Fibroblast of lung (primary cell): ENCODE measurements at regions not wholly inside any gene's neighbourhood (a gene's known extent, or its start where the extent isn't known, plus 50 kb on each side); places are given as distances from the start of the nearest gene placed in this dataset.
"Not testable (repeated sequence)": the region's sequence is repeated elsewhere in the genome, so short reads cannot be mapped to it uniquely, and the experiment has no call there.

Experiments used
- DNase-seq, 2 donors: peaks; one replicate each; pipeline versions ENCODE4 v3.0.0 to v3.0.0-alpha.2; 2010; ENCODE audit warnings: low read depth in 2 of 2
- H2AFZ ChIP-seq: 2 replicates; pipeline ENCODE4 v1.5.1; 2012; ENCODE audit warnings: low read length, control low read depth, inconsistent platforms
- H3K27ac ChIP-seq: 2 replicates; pipeline ENCODE4 v1.5.1; 2011; ENCODE audit warnings: low read length, control low read depth; ENCODE audit not compliant: insufficient read depth
- H3K27me3 ChIP-seq: 2 replicates; pipeline ENCODE4 v1.5.1; 2011; ENCODE audit warnings: mild to moderate bottlenecking, low read length; ENCODE audit not compliant: control insufficient read depth, insufficient read depth
- H3K36me3 ChIP-seq: 2 replicates; pipeline ENCODE4 v1.5.1; 2011; ENCODE audit warnings: low read length; ENCODE audit not compliant: control insufficient read depth, insufficient read depth
- H3K4me1 ChIP-seq: 2 replicates; pipeline ENCODE4 v1.5.1; 2011; ENCODE audit warnings: low read length; ENCODE audit not compliant: control insufficient read depth, insufficient read depth; ENCODE audit errors: extremely low read depth
- H3K4me2 ChIP-seq: 2 replicates; pipeline ENCODE4 v1.5.1; 2011; ENCODE audit warnings: low read length, control low read depth; ENCODE audit not compliant: insufficient read depth; ENCODE audit errors: extremely low read depth
- H3K4me3 ChIP-seq, 4 experiments: fragments of 200-600 bp in 1 of 4; sonication (generic) in 1 of 4; replicated peaks in 1 of 4; 2 replicates each; pipeline ENCODE4 v1.5.1; 2011 to 2016; ENCODE audit warnings: low read length in 4 of 4, low read depth in 3 of 4, mild to moderate bottlenecking in 3 of 4, control low read depth in 2 of 4, inconsistent platforms in 1 of 4, mixed read lengths in 1 of 4; ENCODE audit not compliant: insufficient read depth in 1 of 4; ENCODE audit errors: control extremely low read depth in 1 of 4
- H3K79me2 ChIP-seq: 2 replicates; pipeline ENCODE4 v1.5.1; 2012; ENCODE audit warnings: mild to moderate bottlenecking, low read length, inconsistent platforms; ENCODE audit not compliant: control insufficient read depth, insufficient read depth
- H3K9ac ChIP-seq: 2 replicates; pipeline ENCODE4 v1.5.1; 2011; ENCODE audit warnings: mild to moderate bottlenecking, low read length, control low read depth; ENCODE audit not compliant: insufficient read depth
- H3K9me3 ChIP-seq: 2 replicates; pipeline ENCODE4 v1.5.1; 2012; ENCODE audit warnings: low read depth, low read length; ENCODE audit not compliant: control insufficient read depth, insufficient read depth
- H4K20me1 ChIP-seq: 2 replicates; pipeline ENCODE4 v1.5.1; 2011; ENCODE audit warnings: low read length; ENCODE audit not compliant: control insufficient read depth, insufficient read depth; ENCODE audit errors: extremely low read depth
- EZH2 ChIP-seq: IDR thresholded peaks from 2 replicates; pipeline ENCODE4 v1.5.1; 2012; ENCODE audit warnings: low read length, control low read depth, mild to moderate bottlenecking; ENCODE audit errors: missing control alignments
- TF ChIP-seq, protein P1 (sequence below), 2 donors: IDR thresholded peaks in 1 of 2; conservative IDR thresholded peaks in 1 of 2; 1 replicate in 1 of 2; 2 replicates in 1 of 2; pipeline ENCODE4 v1.5.1; 2011 to 2012; ENCODE audit warnings: low read length in 2 of 2, control low read depth in 1 of 2, inconsistent platforms in 1 of 2, low read depth in 1 of 2, mild to moderate bottlenecking in 1 of 2

DNA sequence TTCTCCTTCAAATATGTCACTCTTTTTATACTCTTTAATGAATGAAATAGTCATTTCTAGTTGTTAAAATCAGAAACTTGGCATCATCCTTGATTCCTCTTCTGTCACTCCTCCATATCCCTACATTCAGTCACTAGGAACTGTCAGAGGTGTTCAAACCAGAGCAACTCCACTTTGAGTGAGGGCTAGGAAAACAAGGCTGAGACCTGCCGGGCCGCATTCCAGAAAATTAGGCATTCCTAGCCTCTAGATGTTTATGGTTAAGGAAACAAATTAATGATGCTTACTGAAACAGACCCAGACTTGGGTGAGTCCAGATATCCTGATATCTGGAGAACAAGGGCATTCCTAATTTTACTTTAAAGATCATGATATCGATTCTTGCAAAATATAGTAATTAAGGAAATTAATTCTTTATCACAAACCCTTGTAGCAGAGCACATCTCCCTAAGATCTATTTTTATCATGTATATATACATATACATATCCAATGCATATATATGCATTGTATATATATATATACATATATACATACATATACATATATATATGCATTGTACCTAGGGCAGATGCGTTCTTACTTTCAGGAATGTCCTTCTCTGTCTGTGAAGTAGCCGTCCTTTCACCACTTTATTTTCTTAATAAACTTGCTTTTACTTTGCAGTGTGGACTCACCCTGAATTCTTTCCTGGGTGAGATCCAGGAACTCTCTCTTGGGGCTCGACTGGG, 98.4 kb upstream of the GC start:
- H3K36me3 ChIP-seq: no peaks in the 10 kb centered on the region
- no peak overlapping the region for H3K4me3 ChIP-seq
- H3K79me2 ChIP-seq: no peaks in the 10 kb centered on the region
- DNase-seq: no peak
- no peaks in the 10 kb centered on the region for H4K20me1 ChIP-seq
- no peaks in the 10 kb centered on the region for H3K9me3 ChIP-seq
- no peak overlapping the region for H3K27ac ChIP-seq
- H2AFZ ChIP-seq: no peak overlapping the region
- no peak overlapping the region for H3K9ac ChIP-seq
- no peaks in the 10 kb centered on the region for H3K27me3 ChIP-seq
- TF ChIP-seq, protein P1, sequence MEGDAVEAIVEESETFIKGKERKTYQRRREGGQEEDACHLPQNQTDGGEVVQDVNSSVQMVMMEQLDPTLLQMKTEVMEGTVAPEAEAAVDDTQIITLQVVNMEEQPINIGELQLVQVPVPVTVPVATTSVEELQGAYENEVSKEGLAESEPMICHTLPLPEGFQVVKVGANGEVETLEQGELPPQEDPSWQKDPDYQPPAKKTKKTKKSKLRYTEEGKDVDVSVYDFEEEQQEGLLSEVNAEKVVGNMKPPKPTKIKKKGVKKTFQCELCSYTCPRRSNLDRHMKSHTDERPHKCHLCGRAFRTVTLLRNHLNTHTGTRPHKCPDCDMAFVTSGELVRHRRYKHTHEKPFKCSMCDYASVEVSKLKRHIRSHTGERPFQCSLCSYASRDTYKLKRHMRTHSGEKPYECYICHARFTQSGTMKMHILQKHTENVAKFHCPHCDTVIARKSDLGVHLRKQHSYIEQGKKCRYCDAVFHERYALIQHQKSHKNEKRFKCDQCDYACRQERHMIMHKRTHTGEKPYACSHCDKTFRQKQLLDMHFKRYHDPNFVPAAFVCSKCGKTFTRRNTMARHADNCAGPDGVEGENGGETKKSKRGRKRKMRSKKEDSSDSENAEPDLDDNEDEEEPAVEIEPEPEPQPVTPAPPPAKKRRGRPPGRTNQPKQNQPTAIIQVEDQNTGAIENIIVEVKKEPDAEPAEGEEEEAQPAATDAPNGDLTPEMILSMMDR (conservative IDR thresholded peaks at IDR 0.05 in 1 of 2, IDR thresholded peaks at IDR 0.05 in 1 of 2; ENCODE audit: low read depth in 1 of 2, low read length in 2 of 2): no peak
- no peak for TF ChIP-seq EZH2
- H3K4me1 ChIP-seq: no peaks in the 10 kb centered on the region
- H3K4me2 ChIP-seq: no peak overlapping the region

DNA sequence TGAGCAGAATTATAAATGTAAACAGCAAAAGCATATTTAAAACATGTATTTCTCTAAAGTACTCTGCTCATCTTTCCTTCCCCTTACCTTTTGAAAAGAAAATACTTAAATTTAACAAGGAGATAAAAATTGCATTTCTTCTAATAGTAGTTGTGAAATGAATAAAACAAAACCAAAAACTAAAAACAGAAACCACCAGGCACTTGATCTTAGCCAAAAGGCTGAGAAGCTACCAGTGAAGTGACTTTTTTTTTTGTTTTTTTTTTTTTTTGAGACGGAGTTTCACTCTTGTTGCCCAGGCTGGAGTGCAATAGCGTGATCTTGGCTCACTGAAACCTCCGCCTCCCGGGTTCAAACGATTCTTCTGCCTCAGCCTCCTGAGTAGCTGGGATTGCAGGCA, 116.5 kb upstream of the GC start:
- not testable (repeated sequence) for DNase-seq, H4K20me1 ChIP-seq, H3K27ac ChIP-seq, H2AFZ ChIP-seq, H3K79me2 ChIP-seq, H3K4me3 ChIP-seq, H3K9me3 ChIP-seq, H3K9ac ChIP-seq, H3K27me3 ChIP-seq, H3K36me3 ChIP-seq, H3K4me1 ChIP-seq, H3K4me2 ChIP-seq

DNA sequence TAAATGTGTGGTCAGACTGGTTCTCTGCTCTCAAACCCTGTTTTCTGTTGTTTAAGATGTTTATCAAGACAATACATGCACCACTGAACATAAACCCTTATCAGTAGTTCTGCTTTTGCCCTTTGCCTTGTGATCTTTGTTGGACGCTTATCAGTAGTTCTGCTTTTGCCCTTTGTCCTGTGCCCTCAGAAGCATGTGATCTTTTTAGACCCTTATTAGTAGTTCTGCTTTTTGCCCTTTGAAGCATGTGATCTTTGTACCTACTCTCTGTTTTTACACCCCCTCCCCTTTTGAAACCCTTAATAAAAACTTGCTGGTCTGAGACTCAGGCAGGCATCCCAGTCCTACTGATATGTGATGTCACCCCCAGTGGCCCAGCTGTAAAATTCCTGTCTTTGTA, 121.7 kb upstream of the GC start:
- H2AFZ ChIP-seq, DNase-seq, H3K9ac ChIP-seq, H3K27ac ChIP-seq, H3K36me3 ChIP-seq, H3K79me2 ChIP-seq, H3K9me3 ChIP-seq, H3K4me2 ChIP-seq, H3K4me1 ChIP-seq, H3K4me3 ChIP-seq, H4K20me1 ChIP-seq, H3K27me3 ChIP-seq: not testable (repeated sequence)

DNA sequence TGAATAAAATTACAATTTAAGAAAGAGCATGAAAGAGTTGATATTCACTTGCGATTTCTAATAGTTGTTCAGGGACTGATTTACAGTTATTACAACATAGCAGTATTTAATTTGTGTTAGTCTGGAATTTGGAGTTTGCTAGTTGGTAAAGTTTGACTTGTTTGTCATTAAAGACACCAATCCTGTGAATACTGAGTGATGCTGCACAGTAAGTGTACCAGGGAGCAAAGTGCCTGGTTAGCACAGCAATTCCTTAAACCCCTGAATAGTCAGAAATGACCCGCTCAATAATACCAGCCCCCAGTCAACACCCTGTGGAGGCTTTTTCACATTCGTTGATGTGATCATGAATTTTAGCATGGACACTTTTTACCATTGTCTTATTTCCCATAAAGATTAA, 122.2 kb upstream of the GC start:
- no peaks in the 10 kb centered on the region for H3K4me1 ChIP-seq
- no peaks in the 10 kb centered on the region for H3K79me2 ChIP-seq
- H3K27me3 ChIP-seq: no peaks in the 10 kb centered on the region
- no peak overlapping the region for H3K27ac ChIP-seq
- DNase-seq: no peak
- no peak overlapping the region for H3K4me3 ChIP-seq
- H3K4me2 ChIP-seq: no peak overlapping the region
- H3K9me3 ChIP-seq: no peaks in the 10 kb centered on the region
- no peaks in the 10 kb centered on the region for H3K36me3 ChIP-seq
- no peaks in the 10 kb centered on the region for H4K20me1 ChIP-seq
- no peak overlapping the region for H2AFZ ChIP-seq
- TF ChIP-seq, protein P1 (conservative IDR thresholded peaks at IDR 0.05 in 1 of 2, IDR thresholded peaks at IDR 0.05 in 1 of 2; ENCODE audit: low read depth in 1 of 2, low read length in 2 of 2): no peak
- no peak for TF ChIP-seq EZH2
- no peak overlapping the region for H3K9ac ChIP-seq
